ENCODE measurements at regions not wholly inside any gene's neighbourhood (a gene's known extent, or its start where the extent isn't known, plus 50 kb on each side); places are given as distances from the start of the nearest gene placed in this dataset.

GRCh38 chr1:239436286-239436685 lies 49.9 kb downstream of the CHRM3 start:
- H3K9me3 ChIP-seq (ENCODE audit: control insufficient read depth in 5 of 5, low read length in 5 of 5): no peaks in the 10 kb centered on the region
- H3K9ac ChIP-seq (ENCODE audit: low read length in 5 of 5): no peak overlapping the region
- H3K27ac ChIP-seq (ENCODE audit: low read depth, low read length): no peak overlapping the region
- H3K4me3 ChIP-seq (ENCODE audit: low read depth in 1 of 5, low read length in 5 of 5): no peak overlapping the region
- H3K36me3 ChIP-seq (ENCODE audit: control insufficient read depth in 5 of 5, insufficient read depth in 5 of 5, low read length in 5 of 5): no peaks in the 10 kb centered on the region
- H3K4me1 ChIP-seq (ENCODE audit: control insufficient read depth in 5 of 5, insufficient read depth in 5 of 5, low read length in 5 of 5): no peaks in the 10 kb centered on the region
- no peaks in the 10 kb centered on the region for H3K27me3 ChIP-seq (ENCODE audit: control insufficient read depth in 5 of 5, insufficient read depth in 4 of 5, low read length in 5 of 5)

GRCh38 chr1:239437822-239438221 lies 51.5 kb downstream of the CHRM3 start:
- no peak overlapping the region for H3K27ac ChIP-seq (ENCODE audit: low read depth, low read length)

DNA sequence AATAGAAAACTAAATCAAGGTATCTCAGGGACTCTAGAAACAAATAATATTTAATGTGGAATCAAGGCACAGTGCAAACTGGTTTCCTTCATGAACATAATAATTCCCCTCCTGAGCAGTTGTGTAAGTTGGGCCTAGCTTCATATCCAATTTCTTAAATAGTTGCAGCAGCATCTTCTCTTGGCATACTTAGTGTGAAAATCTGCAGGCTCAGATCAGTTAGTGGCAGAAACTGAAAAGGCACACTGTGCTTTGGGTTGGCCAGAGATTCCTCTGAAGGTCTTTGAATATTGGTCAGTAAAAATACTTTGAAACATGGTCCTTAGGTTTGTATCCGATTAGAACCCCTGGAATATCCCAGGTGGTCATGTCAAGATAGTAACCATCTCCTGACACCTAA lies 52.5 kb downstream of the CHRM3 start:
- Histone ChIP-seq H3K4me3 (ENCODE audit: low read depth in 1 of 5, low read length in 5 of 5) (no peak overlapping the region), H3K9ac (ENCODE audit: low read length in 5 of 5) (no peak overlapping the region), H3K36me3 (ENCODE audit: control insufficient read depth in 5 of 5, insufficient read depth in 5 of 5, low read length in 5 of 5) (no peaks in the 10 kb centered on the region), H3K9me3 (ENCODE audit: control insufficient read depth in 5 of 5, low read length in 5 of 5) (no peaks in the 10 kb centered on the region), H3K4me1 (ENCODE audit: control insufficient read depth in 5 of 5, insufficient read depth in 5 of 5, low read length in 5 of 5) (no peaks in the 10 kb centered on the region), H3K27me3 (ENCODE audit: control insufficient read depth in 5 of 5, insufficient read depth in 4 of 5, low read length in 5 of 5) (peaks cover 0 to 2% (median 0%) of the 10 kb centered on the region in 5 donors), H3K27ac (ENCODE audit: low read depth, low read length) (no peak overlapping the region)

More at GRCh38 chr1:239437822-239438221, 51.5 kb downstream of the CHRM3 start:
- Histone ChIP-seq H3K9ac (ENCODE audit: low read length in 5 of 5) (no peak overlapping the region), H3K4me3 (ENCODE audit: low read depth in 1 of 5, low read length in 5 of 5) (no peak overlapping the region), H3K9me3 (ENCODE audit: control insufficient read depth in 5 of 5, low read length in 5 of 5) (no peaks in the 10 kb centered on the region), H3K27me3 (ENCODE audit: control insufficient read depth in 5 of 5, insufficient read depth in 4 of 5, low read length in 5 of 5) (peaks cover 0 to 2% (median 0%) of the 10 kb centered on the region in 5 donors), H3K4me1 (ENCODE audit: control insufficient read depth in 5 of 5, insufficient read depth in 5 of 5, low read length in 5 of 5) (no peaks in the 10 kb centered on the region), H3K36me3 (ENCODE audit: control insufficient read depth in 5 of 5, insufficient read depth in 5 of 5, low read length in 5 of 5) (no peaks in the 10 kb centered on the region)

GRCh38 chr1:239443361-239443760 lies 57.0 kb downstream of the CHRM3 start:
- no peak overlapping the region for H3K4me3 ChIP-seq (ENCODE audit: low read depth in 1 of 5, low read length in 5 of 5)
- peaks cover 0 to 2% (median 0%) of the 10 kb centered on the region in 5 donors for H3K27me3 ChIP-seq (ENCODE audit: control insufficient read depth in 5 of 5, insufficient read depth in 4 of 5, low read length in 5 of 5)
- no peaks in the 10 kb centered on the region for H3K4me1 ChIP-seq (ENCODE audit: control insufficient read depth in 5 of 5, insufficient read depth in 5 of 5, low read length in 5 of 5)
- H3K9ac ChIP-seq (ENCODE audit: low read length in 5 of 5): no peak overlapping the region
- H3K9me3 ChIP-seq (ENCODE audit: control insufficient read depth in 5 of 5, low read length in 5 of 5): no peaks in the 10 kb centered on the region
- no peak overlapping the region for H3K27ac ChIP-seq (ENCODE audit: low read depth, low read length)
- no peaks in the 10 kb centered on the region for H3K36me3 ChIP-seq (ENCODE audit: control insufficient read depth in 5 of 5, insufficient read depth in 5 of 5, low read length in 5 of 5)

DNA sequence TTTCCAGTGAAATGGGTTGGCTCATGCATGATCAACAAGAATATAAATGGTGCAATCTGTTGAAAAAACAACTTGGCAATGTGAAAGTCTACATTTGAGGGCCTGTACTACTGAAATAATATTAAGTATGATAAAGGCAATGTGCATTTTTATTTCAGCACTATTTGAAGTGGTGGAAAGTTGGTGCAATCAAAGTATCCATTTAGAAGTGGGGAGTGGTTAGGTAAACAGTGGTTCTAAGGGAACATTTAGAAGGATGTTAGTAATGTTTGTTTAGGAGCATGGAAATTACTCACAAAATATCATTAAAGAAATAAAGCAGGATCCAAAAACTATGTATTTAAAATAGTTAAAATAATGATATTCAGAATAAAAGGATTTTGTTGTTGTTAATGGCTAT lies 60.2 kb downstream of the CHRM3 start:
- no peak overlapping the region for H3K4me3 ChIP-seq (ENCODE audit: low read depth in 1 of 5, low read length in 5 of 5)
- H3K27ac ChIP-seq (ENCODE audit: low read depth, low read length): no peak overlapping the region
- no peaks in the 10 kb centered on the region for H3K9me3 ChIP-seq (ENCODE audit: control insufficient read depth in 5 of 5, low read length in 5 of 5)
- peaks cover 0 to 2% (median 0%) of the 10 kb centered on the region in 5 donors for H3K27me3 ChIP-seq (ENCODE audit: control insufficient read depth in 5 of 5, insufficient read depth in 4 of 5, low read length in 5 of 5)
- peaks cover 0 to 4% (median 0%) of the 10 kb centered on the region in 5 donors for H3K4me1 ChIP-seq (ENCODE audit: control insufficient read depth in 5 of 5, insufficient read depth in 5 of 5, low read length in 5 of 5)
- H3K9ac ChIP-seq (ENCODE audit: low read length in 5 of 5): no peak overlapping the region
- no peaks in the 10 kb centered on the region for H3K36me3 ChIP-seq (ENCODE audit: control insufficient read depth in 5 of 5, insufficient read depth in 5 of 5, low read length in 5 of 5)

DNA sequence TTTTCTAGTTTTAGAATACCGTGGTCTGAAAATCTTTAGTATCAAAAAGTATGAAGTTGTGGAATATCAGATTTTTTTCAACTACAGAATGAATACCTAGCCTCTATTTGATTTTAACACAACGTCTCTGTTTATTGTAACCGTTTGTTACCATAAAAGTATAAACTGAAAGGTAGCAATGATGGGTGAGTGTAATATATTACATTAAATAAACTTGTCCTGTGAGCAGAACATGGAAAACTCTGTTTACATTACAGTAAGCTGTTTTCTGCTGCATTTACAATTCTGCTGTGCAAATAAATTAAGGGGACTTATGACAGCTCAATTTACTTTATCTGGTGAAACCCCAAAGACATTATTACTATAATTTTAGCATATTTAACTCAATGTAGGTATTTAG lies 62.5 kb downstream of the CHRM3 start:
- H3K27me3 ChIP-seq (ENCODE audit: control insufficient read depth in 5 of 5, insufficient read depth in 4 of 5, low read length in 5 of 5): no peaks in the 10 kb centered on the region
- no peak overlapping the region for H3K27ac ChIP-seq (ENCODE audit: low read depth, low read length)
- H3K36me3 ChIP-seq (ENCODE audit: control insufficient read depth in 5 of 5, insufficient read depth in 5 of 5, low read length in 5 of 5): no peaks in the 10 kb centered on the region
- H3K4me3 ChIP-seq (ENCODE audit: low read depth in 1 of 5, low read length in 5 of 5): no peak overlapping the region
- H3K9ac ChIP-seq (ENCODE audit: low read length in 5 of 5): no peak overlapping the region
- H3K4me1 ChIP-seq (ENCODE audit: control insufficient read depth in 5 of 5, insufficient read depth in 5 of 5, low read length in 5 of 5): peaks cover 0 to 4% (median 0%) of the 10 kb centered on the region in 5 donors
- no peaks in the 10 kb centered on the region for H3K9me3 ChIP-seq (ENCODE audit: control insufficient read depth in 5 of 5, low read length in 5 of 5)

- Histone ChIP-seq H3K9me3 (ENCODE audit: control insufficient read depth in 5 of 5, low read length in 5 of 5) (peaks cover 0 to 4% (median 0%) of the 10 kb centered on the region in 5 donors), H3K4me3 (ENCODE audit: low read depth in 1 of 5, low read length in 5 of 5) (no peak overlapping the region), H3K4me1 (ENCODE audit: control insufficient read depth in 5 of 5, insufficient read depth in 5 of 5, low read length in 5 of 5) (peaks cover 0 to under 1% (median 0%) of the 10 kb centered on the region in 5 donors), H3K27me3 (ENCODE audit: control insufficient read depth in 5 of 5, insufficient read depth in 4 of 5, low read length in 5 of 5) (no peaks in the 10 kb centered on the region), H3K36me3 (ENCODE audit: control insufficient read depth in 5 of 5, insufficient read depth in 5 of 5, low read length in 5 of 5) (no peaks in the 10 kb centered on the region), H3K9ac (ENCODE audit: low read length in 5 of 5) (no peak overlapping the region), H3K27ac (ENCODE audit: low read depth, low read length) (no peak overlapping the region)
Measured at GRCh38 chr1:239455743-239456142, 69.4 kb downstream of the CHRM3 start.

DNA sequence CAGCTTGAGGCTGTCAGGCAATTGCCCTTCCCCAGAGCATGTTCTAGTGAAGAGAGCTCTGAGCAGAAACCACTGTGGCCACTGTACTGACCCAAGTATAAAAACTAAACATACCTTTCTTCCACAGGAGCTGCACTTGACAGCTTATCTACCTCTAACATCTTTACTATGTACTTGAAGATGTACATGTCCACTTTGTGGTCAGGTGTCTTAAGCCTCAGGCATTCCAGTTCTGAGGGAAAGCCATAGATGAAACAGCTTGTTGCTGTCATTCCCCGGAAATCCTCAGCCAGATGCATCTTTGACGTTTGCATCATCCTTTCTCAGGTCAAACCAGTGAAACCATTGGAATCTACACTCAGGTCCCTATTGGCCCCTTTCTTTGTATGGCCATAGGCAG lies 70.4 kb downstream of the CHRM3 start:
- Histone ChIP-seq H3K4me1 (ENCODE audit: control insufficient read depth in 5 of 5, insufficient read depth in 5 of 5, low read length in 5 of 5) (no peaks in the 10 kb centered on the region), H3K4me3 (ENCODE audit: low read depth in 1 of 5, low read length in 5 of 5) (no peak overlapping the region), H3K27me3 (ENCODE audit: control insufficient read depth in 5 of 5, insufficient read depth in 4 of 5, low read length in 5 of 5) (no peaks in the 10 kb centered on the region), H3K27ac (ENCODE audit: low read depth, low read length) (no peak overlapping the region), H3K36me3 (ENCODE audit: control insufficient read depth in 5 of 5, insufficient read depth in 5 of 5, low read length in 5 of 5) (no peaks in the 10 kb centered on the region), H3K9ac (ENCODE audit: low read length in 5 of 5) (no peak overlapping the region), H3K9me3 (ENCODE audit: control insufficient read depth in 5 of 5, low read length in 5 of 5) (peaks cover 0 to 4% (median 0%) of the 10 kb centered on the region in 5 donors)

GRCh38 chr1:239457491-239458143 lies 71.2 kb downstream of the CHRM3 start:
- Histone ChIP-seq H3K27me3 (ENCODE audit: control insufficient read depth in 5 of 5, insufficient read depth in 4 of 5, low read length in 5 of 5) (no peaks in the 10 kb centered on the region), H3K9me3 (ENCODE audit: control insufficient read depth in 5 of 5, low read length in 5 of 5) (peaks cover 0 to 4% (median 0%) of the 10 kb centered on the region in 5 donors), H3K4me1 (ENCODE audit: control insufficient read depth in 5 of 5, insufficient read depth in 5 of 5, low read length in 5 of 5) (no peaks in the 10 kb centered on the region), H3K4me3 (ENCODE audit: low read depth in 1 of 5, low read length in 5 of 5) (no peak overlapping the region), H3K36me3 (ENCODE audit: control insufficient read depth in 5 of 5, insufficient read depth in 5 of 5, low read length in 5 of 5) (no peaks in the 10 kb centered on the region), H3K9ac (ENCODE audit: low read length in 5 of 5) (no peak overlapping the region), H3K27ac (ENCODE audit: low read depth, low read length) (no peak overlapping the region)

DNA sequence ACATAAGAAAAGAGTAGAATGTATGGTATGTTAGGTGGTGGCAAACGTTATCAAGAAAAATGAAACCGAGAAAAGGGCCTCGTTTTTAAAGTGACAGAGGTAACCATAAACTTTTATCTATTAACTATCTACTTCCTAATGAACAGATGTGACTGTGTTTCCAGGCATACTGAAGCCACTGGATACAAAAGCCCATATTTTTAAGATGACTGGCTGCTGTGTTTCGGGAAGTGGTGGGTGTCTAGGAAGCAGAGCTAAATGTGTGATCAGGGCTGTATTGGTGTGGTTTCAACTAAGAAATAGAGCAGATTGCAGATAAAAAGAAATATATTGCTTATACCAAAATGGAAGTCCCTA lies 71.8 kb downstream of the CHRM3 start:
- Histone ChIP-seq H3K27ac (ENCODE audit: low read depth, low read length) (no peak overlapping the region), H3K36me3 (ENCODE audit: control insufficient read depth in 5 of 5, insufficient read depth in 5 of 5, low read length in 5 of 5) (no peaks in the 10 kb centered on the region), H3K27me3 (ENCODE audit: control insufficient read depth in 5 of 5, insufficient read depth in 4 of 5, low read length in 5 of 5) (no peaks in the 10 kb centered on the region), H3K9ac (ENCODE audit: low read length in 5 of 5) (no peak overlapping the region), H3K4me3 (ENCODE audit: low read depth in 1 of 5, low read length in 5 of 5) (no peak overlapping the region), H3K9me3 (ENCODE audit: control insufficient read depth in 5 of 5, low read length in 5 of 5) (peaks cover 0 to 4% (median 0%) of the 10 kb centered on the region in 5 donors), H3K4me1 (ENCODE audit: control insufficient read depth in 5 of 5, insufficient read depth in 5 of 5, low read length in 5 of 5) (no peaks in the 10 kb centered on the region)
